HEK293 (cell line): ENCODE measurements at regions not wholly inside any gene's neighbourhood (a gene's known extent, or its start where the extent isn't known, plus 50 kb on each side); places are given as distances from the start of the nearest gene placed in this dataset.

Source experiments
- CTCF ChIP-seq: fragments of 450-650 bp; formaldehyde crosslinking; IDR thresholded peaks from 2 replicates; pipeline ENCODE4 v1.5.1; 2016; ENCODE audit warnings: missing biosample characterization, missing genetic modification characterization
- GLI4 ChIP-seq: fragments of 450-650 bp; formaldehyde crosslinking; IDR thresholded peaks from 2 replicates; pipeline ENCODE4 v1.5.1; 2016; ENCODE audit warnings: missing biosample characterization, missing genetic modification characterization
- HOXC10 ChIP-seq: sonication (generic); formaldehyde crosslinking; IDR thresholded peaks from 2 replicates; pipeline ENCODE4 v1.8.1; 2023; ENCODE audit warnings: mild to moderate bottlenecking, missing genetic modification reagents
- MEIS1 ChIP-seq: sonication (generic); formaldehyde crosslinking; IDR thresholded peaks from 2 replicates; pipeline ENCODE4 v1.8.1; 2022; ENCODE audit warnings: missing genetic modification reagents, mild to moderate bottlenecking, borderline replicate concordance
- PRDM6 ChIP-seq: fragments of 450-650 bp; formaldehyde crosslinking; IDR thresholded peaks from 2 replicates; pipeline ENCODE4 v1.5.1; 2017; ENCODE audit warnings: missing biosample characterization, missing genetic modification characterization
- REPIN1 ChIP-seq: fragments of 450-650 bp; formaldehyde crosslinking; IDR thresholded peaks from 2 replicates; pipeline ENCODE4 v1.5.1; 2017; ENCODE audit warnings: missing biosample characterization, missing genetic modification characterization, low read depth
- REST ChIP-seq: fragments of 450-650 bp; formaldehyde crosslinking; IDR thresholded peaks from 2 replicates; pipeline ENCODE4 v1.5.1; 2016; ENCODE audit warnings: missing biosample characterization, missing genetic modification characterization
- ZBTB6 ChIP-seq: fragments of 450-650 bp; formaldehyde crosslinking; IDR thresholded peaks from 2 replicates; pipeline ENCODE4 v1.5.1; 2017; ENCODE audit warnings: missing biosample characterization, missing genetic modification characterization
- ZNF146 ChIP-seq: fragments of 450-650 bp; formaldehyde crosslinking; IDR thresholded peaks from 2 replicates; pipeline ENCODE4 v1.5.1; 2016; ENCODE audit warnings: missing biosample characterization, missing genetic modification characterization
- ZNF16 ChIP-seq: fragments of 450-650 bp; formaldehyde crosslinking; IDR thresholded peaks from 2 replicates; pipeline ENCODE4 v1.5.1; 2016; ENCODE audit warnings: low read depth, missing biosample characterization, missing genetic modification characterization
- ZNF626 ChIP-seq: fragments of 450-650 bp; sonication (Bioruptor Pico); formaldehyde crosslinking; IDR thresholded peaks from 2 replicates; pipeline ENCODE4 v1.5.1; 2018; ENCODE audit warnings: missing biosample characterization, missing genetic modification characterization, inconsistent platforms
- ZNF629 ChIP-seq: fragments of 450-650 bp; formaldehyde crosslinking; IDR thresholded peaks from 2 replicates; pipeline ENCODE4 v1.5.1; 2017; ENCODE audit warnings: missing biosample characterization, missing genetic modification characterization
- ZNF777 ChIP-seq: fragments of 450-650 bp; formaldehyde crosslinking; IDR thresholded peaks from 2 replicates; pipeline ENCODE4 v1.5.1; 2017; ENCODE audit warnings: missing biosample characterization, missing genetic modification characterization, borderline replicate concordance
- ZSCAN30 ChIP-seq: fragments of 450-650 bp; IDR thresholded peaks from 2 replicates; pipeline ENCODE4 v1.5.1; 2018; ENCODE audit warnings: missing biosample characterization, mild to moderate bottlenecking, missing genetic modification characterization, moderate library complexity

GRCh38 chr2:128600581-128601297 is 282.1 kb upstream of the HS6ST1 start:
- TF ChIP-seq ZNF629 (tag by site-specific recombination) = no peak
- TF ChIP-seq PRDM6 (tag by site-specific recombination) = no peak
- no peak for TF ChIP-seq REPIN1 (tag by site-specific recombination)
- no peak for TF ChIP-seq CTCF (tag by site-specific recombination)
- no peak for TF ChIP-seq ZSCAN30 (tag by site-specific recombination)
- no peak for TF ChIP-seq ZNF146
- no peak for TF ChIP-seq ZNF16
- no peak for TF ChIP-seq REST
- TF ChIP-seq GLI4 (tag by site-specific recombination) = no peak
- no peak for TF ChIP-seq ZNF626 (tag by site-specific recombination)
- TF ChIP-seq ZBTB6 = no peak
- no peak for TF ChIP-seq HOXC10 (CRISPR knock-in tag)
- no peak for TF ChIP-seq MEIS1 (CRISPR knock-in tag)
- TF ChIP-seq ZNF777 (tag by site-specific recombination) = no peak
